NCI-H2029 treated with DMSO at 0.1 percent for 48 hours (cell line): ENCODE measurements at regions not wholly inside any gene's neighbourhood (a gene's known extent, or its start where the extent isn't known, plus 50 kb on each side); places are given as distances from the start of the nearest gene placed in this dataset.

Experiments
- DNase-seq: peaks from one replicate; lab custom pipeline; 2025; lab: John Stamatoyannopoulos, UW

- no peak for DNase-seq
Observed at GRCh38 chr18:78678318-78678695, 301.3 kb upstream of the SALL3 start.

GRCh38 chr18:78679031-78679430 is 300.6 kb upstream of the SALL3 start:
- DNase-seq: no peak

- no peak for DNase-seq
Observed at GRCh38 chr18:78679613-78680260, 299.9 kb upstream of the SALL3 start.

GRCh38 chr18:78681396-78681795 is 298.2 kb upstream of the SALL3 start:
- no peak for DNase-seq

- DNase-seq: no peak
Observed at GRCh38 chr18:78681934-78682333, 297.7 kb upstream of the SALL3 start.

- DNase-seq: no peak
Observed at GRCh38 chr18:78682716-78683115, 296.9 kb upstream of the SALL3 start.

GRCh38 chr18:78683191-78684010 is 296.2 kb upstream of the SALL3 start:
- DNase-seq: no peak

- DNase-seq: no peak
Observed at GRCh38 chr18:78685250-78685979, 294.2 kb upstream of the SALL3 start.

- no peak for DNase-seq
Observed at GRCh38 chr18:78685980-78686530, 293.6 kb upstream of the SALL3 start.

GRCh38 chr18:78686976-78687685 is 292.5 kb upstream of the SALL3 start:
- no peak for DNase-seq

- no peak for DNase-seq
Observed at GRCh38 chr18:78687736-78688135, 291.9 kb upstream of the SALL3 start.

- no peak for DNase-seq
Observed at GRCh38 chr18:78688249-78688648, 291.4 kb upstream of the SALL3 start.

GRCh38 chr18:78688916-78689315 is 290.7 kb upstream of the SALL3 start:
- DNase-seq: no peak

- no peak for DNase-seq
Observed at GRCh38 chr18:78689606-78690005, 290.0 kb upstream of the SALL3 start.

GRCh38 chr18:78692105-78692504 is 287.5 kb upstream of the SALL3 start:
- no peak for DNase-seq

GRCh38 chr18:78693429-78693828 is 286.2 kb upstream of the SALL3 start:
- DNase-seq: no peak

- DNase-seq: no peak
Observed at GRCh38 chr18:78696698-78697435, 282.8 kb upstream of the SALL3 start.

GRCh38 chr18:78697446-78697845 is 282.2 kb upstream of the SALL3 start:
- no peak for DNase-seq

- DNase-seq: no peak
Observed at GRCh38 chr18:78698914-78699313, 280.7 kb upstream of the SALL3 start.

- no peak for DNase-seq
Observed at GRCh38 chr18:78699499-78699898, 280.1 kb upstream of the SALL3 start.

GRCh38 chr18:78701771-78702396 is 277.7 kb upstream of the SALL3 start:
- no peak for DNase-seq
